GM18517 (cell line): ENCODE measurements at regions not wholly inside any gene's neighbourhood (a gene's known extent, or its start where the extent isn't known, plus 50 kb on each side); places are given as distances from the start of the nearest gene placed in this dataset.

Experiments used
- ATAC-seq: cut with Tn5 transposase; IDR thresholded peaks from one replicate; pipeline ENCODE4 v1.9.1; 2021; ENCODE audit warnings: mild to moderate bottlenecking, moderate library complexity; ENCODE audit not compliant: unreplicated experiment

- ATAC-seq, result no peak
These were observed 149.9 kb downstream of the SHQ1 start for GRCh38 chr3:72698154-72698917.

- ATAC-seq, result no peak
These were observed 150.5 kb downstream of the SHQ1 start for GRCh38 chr3:72697717-72698116.

GRCh38 chr3:72696815-72697214 is 151.4 kb downstream of the SHQ1 start:
- ATAC-seq, result no peak

GRCh38 chr3:72694398-72694797 is 153.8 kb downstream of the SHQ1 start:
- ATAC-seq, result no peak

- no peak for ATAC-seq
These were observed 155.3 kb downstream of the SHQ1 start for GRCh38 chr3:72692990-72693389.

- ATAC-seq, result no peak
These were observed 157.6 kb downstream of the SHQ1 start for GRCh38 chr3:72690629-72691028.

GRCh38 chr3:72682936-72683452 is 165.3 kb downstream of the SHQ1 start:
- ATAC-seq, result no peak

- no peak for ATAC-seq
These were observed 166.6 kb downstream of the SHQ1 start for GRCh38 chr3:72681598-72681997.

- no peak for ATAC-seq
These were observed 167.5 kb downstream of the SHQ1 start for GRCh38 chr3:72680766-72681165.

GRCh38 chr3:72679540-72680198 is 168.6 kb downstream of the SHQ1 start:
- no peak for ATAC-seq

GRCh38 chr3:72678867-72679266 is 169.4 kb downstream of the SHQ1 start:
- ATAC-seq, result no peak

- no peak for ATAC-seq
These were observed 169.9 kb downstream of the SHQ1 start for GRCh38 chr3:72678380-72678779.

- ATAC-seq, result no peak
These were observed 173.0 kb downstream of the SHQ1 start for GRCh38 chr3:72675243-72675642.

- no peak for ATAC-seq
These were observed 175.1 kb downstream of the SHQ1 start for GRCh38 chr3:72673011-72673771.

GRCh38 chr3:72669224-72669623 is 179.0 kb downstream of the SHQ1 start:
- ATAC-seq, result no peak

- no peak for ATAC-seq
These were observed 181.8 kb downstream of the SHQ1 start for GRCh38 chr3:72666447-72666755.

GRCh38 chr3:72665701-72666446 is 182.4 kb downstream of the SHQ1 start:
- no peak for ATAC-seq

GRCh38 chr3:72665103-72665502 is 183.1 kb downstream of the SHQ1 start:
- no peak for ATAC-seq

- ATAC-seq, result no peak
These were observed 183.9 kb downstream of the SHQ1 start for GRCh38 chr3:72664184-72664975.

GRCh38 chr3:72663429-72663828 is 184.8 kb downstream of the SHQ1 start:
- ATAC-seq, result no peak
